ENCODE measurements at regions not wholly inside any gene's neighbourhood (a gene's known extent, or its start where the extent isn't known, plus 50 kb on each side); places are given as distances from the start of the nearest gene placed in this dataset.

GRCh38 chr3:166575161-166575560, 737.9 kb upstream of the BCHE start:
- Histone ChIP-seq H3K36me3 (ENCODE audit: control insufficient read depth, insufficient read depth, low read length) (no peaks in the 10 kb centered on the region), H3K4me3 (no peak overlapping the region), H3K9me3 (replicated peaks; ENCODE audit: control insufficient read depth, insufficient read depth, low read depth, low read length) (no peaks in the 10 kb centered on the region; the same call in 1 of the 2 replicates), H2AFZ (ENCODE audit: low read depth, low read length) (no peak overlapping the region), H3K4me2 (ENCODE audit: insufficient read depth, low read length) (no peak overlapping the region), H3K27me3 (ENCODE audit: control insufficient read depth in 2 of 2, insufficient read depth in 2 of 2, low read length in 2 of 2) (no peaks in the 10 kb centered on the region), H3K9ac (ENCODE audit: insufficient read depth in 1 of 2, low read depth in 2 of 2, low read length in 2 of 2) (no peak overlapping the region), H3K4me1 (replicated peaks in 1 of 2; ENCODE audit: control insufficient read depth in 2 of 2, insufficient read depth in 2 of 2, low read length in 2 of 2) (no peaks in the 10 kb centered on the region), H3K79me2 (ENCODE audit: control insufficient read depth, insufficient read depth, low read length) (no peaks in the 10 kb centered on the region), H3K9me1 (ENCODE audit: control insufficient read depth, insufficient read depth, low read length) (no peaks in the 10 kb centered on the region), H4K20me1 (replicated peaks; ENCODE audit: control insufficient read depth, insufficient read depth, low read length) (no peaks in the 10 kb centered on the region), H3K27ac (ENCODE audit: extremely low read depth, low read depth, low read length) (no peak overlapping the region)
- ChIA-PET POLR2A (no interaction called here), CTCF (ENCODE audit: low intra/inter-chr PET ratio) (no interaction called here)
- BruUV-seq (replicated peaks): no TSS peak
- WGBS (ENCODE audit: insufficient coverage, low coverage, missing lambda C conversion rate): 2% methylated on average over 4 of the region's 4 CpGs
- ATAC-seq: no peak
- intact Hi-C loops (cut with micrococcal nuclease): no loop called here
- in situ Hi-C loops (cut with MboI): no loop called here
- no peak for FAIRE-seq
- DNase-seq (ENCODE audit: extremely low read depth in 1 of 4, low spot score in 3 of 4): no peak
- TF ChIP-seq HOXB6 (CRISPR knock-in tag; IDR thresholded peaks at IDR 0.05; ENCODE audit: borderline replicate concordance) (no peak), YBX1 (IDR thresholded peaks at IDR 0.05) (no peak), ZNF197 (CRISPR knock-in tag; IDR thresholded peaks at IDR 0.05; ENCODE audit: low read depth) (no peak), ELF2 (CRISPR knock-in tag; IDR thresholded peaks at IDR 0.05) (no peak), RCOR1 (IDR thresholded peaks at IDR 0.05; ENCODE audit: borderline replicate concordance in 1 of 2, low read depth in 2 of 2, low read length in 2 of 2) (no peak), MECOM (CRISPR knock-in tag; IDR thresholded peaks at IDR 0.05) (no peak), ZNF436 (CRISPR knock-in tag; IDR thresholded peaks at IDR 0.05) (no peak), CBFA2T3 (IDR thresholded peaks at IDR 0.05) (no peak), CTCFL (IDR thresholded peaks at IDR 0.05; ENCODE audit: borderline replicate concordance, insufficient read depth, low read depth, low read length, poor library complexity, severe bottlenecking) (no peak), ZNF766 (CRISPR knock-in tag; conservative IDR thresholded peaks at IDR 0.05) (no peak), GTF3C2 (IDR thresholded peaks at IDR 0.05; ENCODE audit: borderline replicate concordance, extremely low read depth, insufficient read length) (no peak), ZNF592 (IDR thresholded peaks at IDR 0.05) (no peak), MYNN (IDR thresholded peaks at IDR 0.05) (no peak), MYNN (CRISPR knock-in tag; IDR thresholded peaks at IDR 0.05) (no peak), SMAD3 (CRISPR knock-in tag; conservative IDR thresholded peaks at IDR 0.05) (no peak), ZNF316 (IDR thresholded peaks at IDR 0.05) (no peak)

All from K562 (cell line).